GM12872 (cell line): ENCODE measurements at regions not wholly inside any gene's neighbourhood (a gene's known extent, or its start where the extent isn't known, plus 50 kb on each side); places are given as distances from the start of the nearest gene placed in this dataset.

Source experiments
- TF ChIP-seq, protein P1 (sequence below): IDR thresholded peaks from 3 replicates; pipeline ENCODE4 v1.5.1; 2011; ENCODE audit warnings: low read depth, mild to moderate bottlenecking, low read length, moderate library complexity; ENCODE audit not compliant: insufficient read depth

DNA sequence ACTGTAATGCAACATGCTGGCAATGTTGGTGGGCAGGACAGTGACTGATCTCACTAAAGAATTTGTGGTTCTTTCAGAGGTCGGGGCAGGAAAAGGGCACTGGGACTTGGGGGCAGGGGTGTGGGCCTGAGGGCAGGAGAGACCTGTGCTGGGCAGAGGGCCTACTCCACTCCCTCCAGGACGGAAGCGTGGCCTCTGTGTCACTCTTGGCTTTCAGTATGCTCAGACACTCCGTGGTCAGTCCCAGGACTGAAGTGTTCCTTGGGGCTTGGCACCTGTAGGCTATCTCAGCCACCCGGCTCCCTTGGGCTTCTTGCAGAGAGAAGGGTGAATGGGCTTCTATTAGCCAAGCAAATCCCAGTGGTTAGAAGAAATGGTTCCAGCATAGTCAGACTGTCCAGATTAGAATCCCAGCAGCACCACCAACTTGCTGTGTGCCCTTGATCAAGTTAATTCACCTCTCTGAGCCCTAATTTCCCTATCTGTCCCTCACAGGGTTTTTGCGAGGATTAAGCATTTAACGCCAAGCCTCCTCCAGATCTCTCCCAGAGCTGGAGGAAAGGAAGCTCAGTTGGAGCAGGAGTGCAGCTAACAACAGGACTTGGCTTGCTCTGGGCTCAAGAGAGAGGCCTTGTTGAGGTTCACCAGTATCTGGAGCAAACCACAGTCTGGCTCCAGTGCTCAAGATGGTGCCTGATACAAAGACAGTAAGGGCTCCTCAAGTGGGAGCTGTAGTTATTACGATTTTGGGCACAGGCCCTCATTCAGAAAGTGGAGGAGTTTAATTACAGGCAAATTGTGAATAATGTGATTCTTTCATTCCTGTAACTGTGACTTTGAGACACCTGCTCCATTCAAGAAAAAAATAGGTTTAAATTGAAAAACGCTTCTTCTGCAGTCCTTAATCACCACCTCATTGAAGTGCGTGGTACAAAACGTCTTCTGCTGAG lies 57.7 kb upstream of the LRP8 start:
- TF ChIP-seq, protein P1, sequence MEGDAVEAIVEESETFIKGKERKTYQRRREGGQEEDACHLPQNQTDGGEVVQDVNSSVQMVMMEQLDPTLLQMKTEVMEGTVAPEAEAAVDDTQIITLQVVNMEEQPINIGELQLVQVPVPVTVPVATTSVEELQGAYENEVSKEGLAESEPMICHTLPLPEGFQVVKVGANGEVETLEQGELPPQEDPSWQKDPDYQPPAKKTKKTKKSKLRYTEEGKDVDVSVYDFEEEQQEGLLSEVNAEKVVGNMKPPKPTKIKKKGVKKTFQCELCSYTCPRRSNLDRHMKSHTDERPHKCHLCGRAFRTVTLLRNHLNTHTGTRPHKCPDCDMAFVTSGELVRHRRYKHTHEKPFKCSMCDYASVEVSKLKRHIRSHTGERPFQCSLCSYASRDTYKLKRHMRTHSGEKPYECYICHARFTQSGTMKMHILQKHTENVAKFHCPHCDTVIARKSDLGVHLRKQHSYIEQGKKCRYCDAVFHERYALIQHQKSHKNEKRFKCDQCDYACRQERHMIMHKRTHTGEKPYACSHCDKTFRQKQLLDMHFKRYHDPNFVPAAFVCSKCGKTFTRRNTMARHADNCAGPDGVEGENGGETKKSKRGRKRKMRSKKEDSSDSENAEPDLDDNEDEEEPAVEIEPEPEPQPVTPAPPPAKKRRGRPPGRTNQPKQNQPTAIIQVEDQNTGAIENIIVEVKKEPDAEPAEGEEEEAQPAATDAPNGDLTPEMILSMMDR: no peak

DNA sequence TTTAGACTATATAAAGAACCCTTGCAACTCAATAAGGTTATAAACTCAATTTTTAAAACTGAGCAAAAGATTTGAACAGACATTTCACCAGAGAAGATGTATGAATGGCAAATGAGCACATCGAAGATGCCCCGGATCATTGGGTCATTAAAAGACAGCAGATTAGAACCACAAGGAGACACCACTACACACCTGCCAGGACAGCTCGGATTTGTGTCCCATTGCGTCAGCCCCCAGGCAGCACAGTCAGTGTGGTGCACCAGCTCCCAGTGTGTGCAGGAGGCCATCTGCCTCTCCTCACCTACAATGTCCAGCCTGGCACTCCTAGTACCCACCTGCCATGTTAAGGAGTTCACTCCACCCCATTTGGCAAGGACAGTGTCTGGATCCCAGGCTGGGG lies 61.1 kb upstream of the LRP8 start:
- TF ChIP-seq, protein P1: no peak

DNA sequence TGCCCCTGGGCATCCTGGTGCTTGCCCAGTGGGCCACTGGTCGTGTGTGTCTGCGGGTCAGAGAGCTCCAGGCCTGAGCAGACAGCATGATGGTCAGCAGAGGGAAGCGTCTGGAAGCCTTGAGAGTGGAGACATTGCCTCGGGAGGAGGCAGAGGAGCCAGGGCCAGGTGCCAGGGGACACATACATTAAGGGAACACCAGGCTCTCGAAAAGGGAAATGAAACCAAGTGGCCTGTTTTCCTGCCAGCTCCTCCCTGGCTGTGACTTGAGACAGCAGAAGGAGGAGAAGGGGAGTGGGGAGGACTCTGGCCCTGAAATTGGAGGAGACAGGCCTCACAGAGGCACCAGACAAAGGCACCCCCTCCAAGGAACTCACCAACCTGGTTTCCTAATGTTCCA lies 62.4 kb upstream of the LRP8 start:
- TF ChIP-seq, protein P1: no peak

DNA sequence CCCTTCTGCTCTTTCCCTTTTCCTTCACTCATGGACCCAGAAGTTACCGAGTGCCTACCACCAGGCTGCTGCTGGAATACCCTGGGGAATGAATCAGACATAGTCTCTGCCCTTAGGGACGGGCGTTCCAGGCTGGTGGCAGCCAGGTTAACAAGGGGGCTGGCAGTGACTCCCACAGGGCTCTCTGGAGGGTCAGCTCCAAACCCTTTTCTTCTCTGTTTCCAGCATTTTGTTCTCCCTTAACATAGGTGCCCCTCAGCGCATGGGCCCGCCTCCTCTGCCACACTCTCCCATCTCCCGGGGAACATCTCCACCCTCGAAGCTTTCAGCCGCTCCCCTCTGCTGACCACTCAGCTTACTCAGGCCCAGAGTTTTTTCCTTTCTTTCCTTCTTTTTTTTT lies 62.9 kb upstream of the LRP8 start:
- TF ChIP-seq, protein P1: no peak

DNA sequence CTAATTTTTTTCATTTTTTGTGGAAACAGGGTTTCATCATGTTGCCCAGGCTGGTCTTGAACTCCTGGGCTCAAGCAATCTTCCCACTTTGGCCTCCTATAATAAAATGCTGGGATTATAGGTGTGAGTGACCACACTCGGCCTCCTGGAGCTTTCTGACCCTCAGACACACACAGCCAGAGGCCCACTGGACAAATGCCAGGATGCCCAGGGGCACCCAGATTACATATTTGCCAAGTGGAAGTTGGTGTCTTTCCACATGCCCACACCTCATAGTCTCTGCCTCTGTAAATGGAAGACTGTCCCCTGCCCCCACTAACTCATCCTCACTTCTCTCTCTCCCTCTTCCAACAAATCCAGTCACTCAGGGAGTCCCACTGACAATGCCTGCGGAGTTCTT lies 63.4 kb upstream of the LRP8 start:
- TF ChIP-seq, protein P1: no peak

DNA sequence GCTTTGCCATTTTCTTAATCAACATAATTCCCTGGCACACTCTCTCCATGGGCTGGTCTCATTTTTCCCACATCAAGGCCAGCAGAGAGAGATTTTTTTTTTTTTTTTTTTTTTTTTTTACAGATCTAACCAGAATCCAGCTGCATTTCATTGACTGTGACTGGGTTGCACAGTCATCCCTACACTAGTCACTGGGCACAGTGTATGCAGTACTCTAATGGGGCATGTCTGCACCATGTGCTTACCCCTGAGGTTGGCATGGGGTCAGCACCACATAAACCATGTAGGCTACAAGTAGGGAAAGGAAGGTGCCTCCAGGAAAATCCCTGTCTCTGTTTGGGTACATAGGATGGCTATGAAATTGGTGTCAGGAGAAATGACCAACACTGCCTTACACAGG lies 64.1 kb upstream of the LRP8 start:
- TF ChIP-seq, protein P1: no peak

DNA sequence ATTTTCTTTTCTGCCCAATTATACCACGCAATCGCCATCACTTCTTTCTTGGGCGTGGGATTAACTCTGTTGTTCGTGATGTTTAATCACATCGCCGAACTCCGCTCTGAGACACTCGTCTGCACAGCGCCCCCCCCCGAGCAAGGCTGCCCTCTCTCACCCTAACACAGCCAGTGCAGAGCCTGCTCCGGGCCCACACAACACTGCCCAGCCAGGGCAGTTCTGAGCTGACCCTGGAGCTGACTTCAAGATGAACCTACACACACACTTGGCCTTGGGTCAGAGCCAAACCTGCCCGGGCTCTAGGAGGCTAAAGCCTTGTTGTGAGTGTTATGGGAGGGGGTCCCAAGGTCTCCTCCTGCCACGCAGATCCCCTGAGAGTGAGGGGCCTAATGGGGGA lies 64.6 kb upstream of the LRP8 start:
- TF ChIP-seq, protein P1: no peak
